Natural killer cell (primary cell): ENCODE measurements at regions not wholly inside any gene's neighbourhood (a gene's known extent, or its start where the extent isn't known, plus 50 kb on each side); places are given as distances from the start of the nearest gene placed in this dataset.

ENCODE experiments used
- ATAC-seq, 3 donors: fragments of 150-1000 bp in 2 of 3; fragments of 200-7000 bp in 1 of 3; cut with Tn5 transposase; 1 replicate in 1 of 3; 2 replicates in 2 of 3; pipeline ENCODE4 v1.10.0; 2021; ENCODE audit warnings: mild to moderate bottlenecking in 2 of 3, moderate library complexity in 2 of 3
- DNase-seq, 2 donors: peaks; one replicate each; pipeline versions ENCODE4 v3.0.0 to v3.0.0-alpha.2; 2013 to 2021; ENCODE audit warnings: mixed read lengths in 1 of 2
- H3K27ac ChIP-seq: one replicate; pipeline ENCODE4 v1.5.1; 2013; ENCODE audit warnings: mild to moderate bottlenecking, low read length
- H3K27me3 ChIP-seq: one replicate; pipeline ENCODE4 v1.6.1; 2013; ENCODE audit warnings: low read length; ENCODE audit not compliant: control insufficient read depth, insufficient read depth
- H3K36me3 ChIP-seq: one replicate; pipeline ENCODE4 v1.6.1; 2013; ENCODE audit warnings: low read length; ENCODE audit not compliant: control insufficient read depth, insufficient read depth
- H3K4me1 ChIP-seq: one replicate; pipeline ENCODE4 v1.6.1; 2013; ENCODE audit warnings: low read length; ENCODE audit not compliant: control insufficient read depth, insufficient read depth
- H3K4me3 ChIP-seq: one replicate; pipeline ENCODE4 v1.5.1; 2013; ENCODE audit warnings: low read length
- H3K9me3 ChIP-seq: one replicate; pipeline ENCODE4 v1.6.1; 2013; ENCODE audit warnings: low read length; ENCODE audit not compliant: control insufficient read depth, insufficient read depth
- H3K27ac Mint-ChIP-seq, 2 donors: one replicate each; pipeline ENCODE4 v1.8.0; 2022; ENCODE audit warnings: mild to moderate bottlenecking in 2 of 2, mixed read lengths in 2 of 2, moderate library complexity in 1 of 2
- H3K27me3 Mint-ChIP-seq, 2 donors: one replicate each; pipeline ENCODE4 v1.8.0; 2022; ENCODE audit warnings: low read depth in 2 of 2, mixed read lengths in 2 of 2
- H3K36me3 Mint-ChIP-seq: one replicate; pipeline ENCODE4 v1.8.0; 2022; ENCODE audit warnings: mixed read lengths
- H3K4me1 Mint-ChIP-seq, 2 donors: one replicate each; pipeline ENCODE4 v1.8.0; 2022; ENCODE audit warnings: mixed read lengths in 2 of 2
- H3K4me3 Mint-ChIP-seq: one replicate; pipeline ENCODE4 v1.8.0; 2022; ENCODE audit warnings: mild to moderate bottlenecking, moderate library complexity, mixed read lengths
- H3K9me3 Mint-ChIP-seq, 2 donors: one replicate each; pipeline ENCODE4 v1.8.0; 2022; ENCODE audit warnings: mixed read lengths in 2 of 2
- WGBS: methylation state at CpG from one replicate; pipeline ENCODE4 v1.1.7; 2013; ENCODE audit warnings: missing lambda C conversion rate; ENCODE audit not compliant: insufficient coverage; 5-methylcytosine and 5-hydroxymethylcytosine counted together
- intact Hi-C: fragments of 100-400 bp; cut with micrococcal nuclease; formaldehyde crosslinking; loops from one replicate; pipeline ENCODE4 v1.14.2; 2022
- TF ChIP-seq, protein P1 (sequence below): fragments of 200-600 bp; IDR thresholded peaks from one replicate; pipeline ENCODE4 v1.8.0; 2022; ENCODE audit warnings: antibody characterized with exemption

DNA sequence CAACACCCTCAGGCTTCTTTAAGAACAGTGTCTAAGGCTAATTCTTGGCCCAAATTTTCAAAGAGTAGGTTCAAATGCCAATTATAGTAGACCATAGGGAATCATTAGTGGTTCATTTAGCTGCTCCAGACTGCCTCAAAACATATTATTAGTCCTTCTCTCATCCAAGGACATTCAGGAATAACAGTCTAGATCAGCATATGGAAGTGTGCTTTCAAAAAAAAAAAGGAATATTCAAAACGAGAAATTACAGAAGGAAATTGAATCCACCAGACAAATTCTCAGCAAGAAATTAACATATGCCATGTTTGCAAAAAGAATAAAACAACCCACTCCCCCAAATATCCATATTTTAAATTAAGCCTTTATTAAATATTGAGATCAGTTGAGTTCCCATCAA lies 293.1 kb downstream of the SMARCA1 start:
- Mint-ChIP-seq H3K4me1 (no peaks in the 10 kb centered on the region), H3K27ac (no peak overlapping the region), H3K4me3 (no peak overlapping the region), H3K36me3 (no peaks in the 10 kb centered on the region), H3K27me3 (peaks cover 0 to 17% of the 10 kb centered on the region in 2 donors), H3K9me3 (no peaks in the 10 kb centered on the region)
- Histone ChIP-seq H3K9me3 (no peaks in the 10 kb centered on the region), H3K27ac (no peak overlapping the region), H3K4me3 (no peak overlapping the region), H3K4me1 (no peaks in the 10 kb centered on the region), H3K27me3 (no peaks in the 10 kb centered on the region), H3K36me3 (no peaks in the 10 kb centered on the region)
- ATAC-seq, result no peak
- WGBS, result no CpG with 5 or more reads among the region's 1 CpG
- intact Hi-C loops, result no loop called here
- no peak for DNase-seq
- TF ChIP-seq, protein P1, sequence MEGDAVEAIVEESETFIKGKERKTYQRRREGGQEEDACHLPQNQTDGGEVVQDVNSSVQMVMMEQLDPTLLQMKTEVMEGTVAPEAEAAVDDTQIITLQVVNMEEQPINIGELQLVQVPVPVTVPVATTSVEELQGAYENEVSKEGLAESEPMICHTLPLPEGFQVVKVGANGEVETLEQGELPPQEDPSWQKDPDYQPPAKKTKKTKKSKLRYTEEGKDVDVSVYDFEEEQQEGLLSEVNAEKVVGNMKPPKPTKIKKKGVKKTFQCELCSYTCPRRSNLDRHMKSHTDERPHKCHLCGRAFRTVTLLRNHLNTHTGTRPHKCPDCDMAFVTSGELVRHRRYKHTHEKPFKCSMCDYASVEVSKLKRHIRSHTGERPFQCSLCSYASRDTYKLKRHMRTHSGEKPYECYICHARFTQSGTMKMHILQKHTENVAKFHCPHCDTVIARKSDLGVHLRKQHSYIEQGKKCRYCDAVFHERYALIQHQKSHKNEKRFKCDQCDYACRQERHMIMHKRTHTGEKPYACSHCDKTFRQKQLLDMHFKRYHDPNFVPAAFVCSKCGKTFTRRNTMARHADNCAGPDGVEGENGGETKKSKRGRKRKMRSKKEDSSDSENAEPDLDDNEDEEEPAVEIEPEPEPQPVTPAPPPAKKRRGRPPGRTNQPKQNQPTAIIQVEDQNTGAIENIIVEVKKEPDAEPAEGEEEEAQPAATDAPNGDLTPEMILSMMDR, result no peak

DNA sequence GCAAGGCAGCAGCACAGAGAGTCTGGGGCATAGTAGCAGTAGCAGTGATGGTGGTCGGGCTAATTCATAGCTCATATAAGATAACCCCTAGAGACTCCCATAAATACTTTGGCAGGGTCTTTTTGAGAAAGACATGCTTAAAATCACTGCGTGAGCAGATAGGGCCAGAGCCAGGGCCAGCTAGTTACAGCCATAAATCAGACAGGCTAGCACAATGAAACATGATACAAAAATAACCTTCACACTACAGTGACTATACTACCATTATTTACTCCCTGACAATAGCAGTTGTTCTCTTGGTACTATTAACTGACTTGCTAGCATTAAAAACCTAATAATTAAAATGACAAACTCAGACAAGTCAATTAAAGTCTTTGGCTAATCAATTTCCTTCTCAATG lies 295.9 kb downstream of the SMARCA1 start:
- ATAC-seq (no peak), DNase-seq (no peak)
- intact Hi-C loops, result no loop called here
- Histone ChIP-seq H3K9me3 (no peaks in the 10 kb centered on the region), H3K4me3 (no peak overlapping the region), H3K27ac (no peak overlapping the region), H3K27me3 (no peaks in the 10 kb centered on the region), H3K4me1 (no peaks in the 10 kb centered on the region), H3K36me3 (no peaks in the 10 kb centered on the region)
- WGBS, result 70% methylated on average over 2 of the region's 2 CpGs
- no peaks in the 10 kb centered on the region for H3K4me1 Mint-ChIP-seq
- H3K4me3 Mint-ChIP-seq, result no peak overlapping the region
- TF ChIP-seq, protein P1, result no peak
- H3K27me3 Mint-ChIP-seq, result peaks cover 0 to 31% of the 10 kb centered on the region in 2 donors
- no peaks in the 10 kb centered on the region for H3K9me3 Mint-ChIP-seq
- H3K27ac Mint-ChIP-seq, result no peak overlapping the region
- H3K36me3 Mint-ChIP-seq, result no peaks in the 10 kb centered on the region

DNA sequence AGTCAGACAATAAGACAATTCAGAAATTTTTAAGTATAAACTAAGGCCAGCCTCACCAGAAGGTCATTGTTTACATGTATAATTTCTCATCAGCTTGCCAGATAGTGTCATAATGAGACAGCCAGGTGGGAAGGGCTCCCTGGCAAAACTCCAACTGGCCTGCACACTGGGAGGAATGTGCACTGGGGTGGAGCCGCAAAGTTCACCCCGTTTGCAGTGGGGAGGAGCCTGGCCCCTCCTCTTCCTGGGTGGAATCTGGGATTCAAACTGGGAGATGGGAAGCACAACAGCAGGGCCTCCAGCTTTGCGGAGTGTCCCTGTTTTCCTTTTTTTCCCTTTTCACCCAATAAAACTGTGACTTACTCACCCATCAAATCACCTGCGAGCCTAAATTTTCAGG lies 329.9 kb downstream of the SMARCA1 start:
- H3K36me3 ChIP-seq, result no peaks in the 10 kb centered on the region
- DNase-seq (no peak), ATAC-seq (no peak)
- intact Hi-C loops, result no loop called here
- no peak overlapping the region for H3K4me3 ChIP-seq
- Mint-ChIP-seq H3K27ac (no peak overlapping the region), H3K4me1 (no peaks in the 10 kb centered on the region), H3K27me3 (peaks cover 0 to 35% of the 10 kb centered on the region in 2 donors), H3K9me3 (no peaks in the 10 kb centered on the region), H3K4me3 (no peak overlapping the region), H3K36me3 (no peaks in the 10 kb centered on the region)
- 90% methylated on average over 2 of the region's 4 CpGs for WGBS
- TF ChIP-seq, protein P1, result no peak
- H3K27me3 ChIP-seq, result no peaks in the 10 kb centered on the region
- H3K4me1 ChIP-seq, result no peaks in the 10 kb centered on the region
- H3K27ac ChIP-seq, result no peak overlapping the region
- no peaks in the 10 kb centered on the region for H3K9me3 ChIP-seq

DNA sequence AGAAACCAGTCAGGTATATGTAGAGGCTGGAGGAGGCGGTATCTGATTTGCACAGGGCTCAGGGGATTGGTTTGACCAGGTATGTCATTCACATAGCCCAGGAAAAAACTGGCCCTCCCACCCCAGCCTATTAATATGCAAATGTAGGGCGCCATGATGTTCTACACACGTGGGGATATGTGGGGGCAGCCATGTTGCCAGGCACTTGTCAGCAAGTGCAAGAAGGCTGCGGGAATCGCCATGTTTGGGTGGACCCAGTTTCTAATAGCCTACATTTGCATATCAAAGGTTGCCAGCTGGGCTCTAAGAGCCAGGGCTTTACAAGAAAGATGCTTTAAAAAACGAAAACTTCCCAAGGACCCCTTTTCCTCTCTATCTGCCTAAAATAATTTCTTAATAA lies 335.1 kb downstream of the SMARCA1 start:
- intact Hi-C loops, result no loop called here
- Mint-ChIP-seq H3K36me3 (no peaks in the 10 kb centered on the region), H3K27me3 (peaks cover 0 to 42% of the 10 kb centered on the region in 2 donors)

More for the DNA sequence above, 335.1 kb downstream of the SMARCA1 start:
- H3K27me3 ChIP-seq, result no peaks in the 10 kb centered on the region
- no peaks in the 10 kb centered on the region for H3K9me3 ChIP-seq
- H3K27ac Mint-ChIP-seq, result no peak overlapping the region
- no peak overlapping the region for H3K4me3 ChIP-seq
- H3K9me3 Mint-ChIP-seq, result no peaks in the 10 kb centered on the region
- no peaks in the 10 kb centered on the region for H3K36me3 ChIP-seq
- no peaks in the 10 kb centered on the region for H3K4me1 Mint-ChIP-seq
- H3K4me1 ChIP-seq, result no peaks in the 10 kb centered on the region
- TF ChIP-seq, protein P1, result no peak
- ATAC-seq, result no peak
- no peak overlapping the region for H3K4me3 Mint-ChIP-seq
- no peak for DNase-seq
- no peak overlapping the region for H3K27ac ChIP-seq
- WGBS, result 53% methylated on average over 5 of the region's 6 CpGs
